ELR (cell line): ENCODE measurements at regions not wholly inside any gene's neighbourhood (a gene's known extent, or its start where the extent isn't known, plus 50 kb on each side); places are given as distances from the start of the nearest gene placed in this dataset.

ENCODE experiments used
- DNase-seq: peaks from one replicate; pipeline ENCODE4 v3.0.0-alpha.2; 2015; ENCODE audit warnings: low read depth

- no peak for DNase-seq
These were observed 92.7 kb upstream of the RPL34 start for GRCh38 chr4:108527723-108528122.

GRCh38 chr4:108520807-108521206 lies 99.6 kb upstream of the RPL34 start:
- no peak for DNase-seq

- DNase-seq, result peak; percentile 30
These were observed 100.3 kb upstream of the RPL34 start for GRCh38 chr4:108519911-108520601.

- DNase-seq, result no peak
These were observed 101.1 kb upstream of the RPL34 start for GRCh38 chr4:108519208-108519833.

- DNase-seq, result peak; percentile 73
These were observed 107.5 kb upstream of the RPL34 start for GRCh38 chr4:108512615-108513505.

- no peak for DNase-seq
These were observed 108.8 kb upstream of the RPL34 start for GRCh38 chr4:108511618-108512017.

- peak; percentile 49 for DNase-seq
These were observed 118.0 kb upstream of the RPL34 start for GRCh38 chr4:108502356-108502755.

GRCh38 chr4:108498925-108499324 lies 121.5 kb upstream of the RPL34 start:
- no peak for DNase-seq

- DNase-seq, result no peak
These were observed 126.8 kb upstream of the RPL34 start for GRCh38 chr4:108493596-108493931.

- peak; percentile 52 for DNase-seq
These were observed 127.4 kb upstream of the RPL34 start for GRCh38 chr4:108492816-108493595.

GRCh38 chr4:108488865-108489264 lies 131.5 kb upstream of the RPL34 start:
- peak; percentile 25 for DNase-seq

GRCh38 chr4:108486046-108486445 lies 134.3 kb upstream of the RPL34 start:
- peak; percentile 23 for DNase-seq

GRCh38 chr4:108484187-108484586 lies 136.2 kb upstream of the RPL34 start:
- peak; percentile 67 for DNase-seq

GRCh38 chr4:108483650-108484049 lies 136.7 kb upstream of the RPL34 start:
- no peak for DNase-seq

- no peak for DNase-seq
These were observed 137.3 kb upstream of the RPL34 start for GRCh38 chr4:108483079-108483478.

- no peak for DNase-seq
These were observed 139.5 kb upstream of the RPL34 start for GRCh38 chr4:108480881-108481280.

GRCh38 chr4:108477527-108478108 lies 142.8 kb upstream of the RPL34 start:
- no peak for DNase-seq

- DNase-seq, result no peak
These were observed 147.1 kb upstream of the RPL34 start for GRCh38 chr4:108473163-108473720.

- peak; percentile 81 for DNase-seq
These were observed 153.2 kb upstream of the RPL34 start for GRCh38 chr4:108466936-108467902.

- no peak for DNase-seq
These were observed 154.4 kb upstream of the RPL34 start for GRCh38 chr4:108465886-108466500.
